Activated CD4-positive, alpha-beta T cell treated with anti-CD3 and anti-CD28 coated beads, Interleukin-2, amount 10 ng/mL, durations not matched to agents 7 days and 5 days (primary cell): ENCODE measurements at regions not wholly inside any gene's neighbourhood (a gene's known extent, or its start where the extent isn't known, plus 50 kb on each side); places are given as distances from the start of the nearest gene placed in this dataset.
"Not testable (repeated sequence)": the region's sequence is repeated elsewhere in the genome, so short reads cannot be mapped to it uniquely, and the experiment has no call there.

Experiments used
- CTCF ChIA-PET: fragments of 350-600 bp; sonication (Branson Sonifier 250); formaldehyde crosslinking; loops from one replicate; lab custom pipeline; 2021; ENCODE audit warnings: antibody characterized with exemption; lab: Charles Lee
- POLR2A ChIA-PET: fragments of 350-600 bp; sonication (Branson Sonifier 250); formaldehyde crosslinking; loops from one replicate; lab custom pipeline; 2021; ENCODE audit warnings: antibody characterized with exemption; lab: Charles Lee
- DNase-seq: peaks from one replicate; pipeline ENCODE4 v3.0.0-alpha.2; 2020
- H3K27ac Mint-ChIP-seq: one replicate; pipeline ENCODE4 v1.8.0; 2021; ENCODE audit warnings: mild to moderate bottlenecking, moderate library complexity, mixed read lengths
- H3K27me3 Mint-ChIP-seq: one replicate; pipeline ENCODE4 v1.8.0; 2021; ENCODE audit warnings: mixed read lengths
- H3K36me3 Mint-ChIP-seq: one replicate; pipeline ENCODE4 v1.8.0; 2021; ENCODE audit warnings: low read depth, mixed read lengths
- H3K4me1 Mint-ChIP-seq: one replicate; pipeline ENCODE4 v1.8.0; 2021; ENCODE audit warnings: mixed read lengths
- H3K4me3 Mint-ChIP-seq: one replicate; pipeline ENCODE4 v1.8.0; 2021; ENCODE audit warnings: mild to moderate bottlenecking, moderate library complexity, mixed read lengths
- H3K9me3 Mint-ChIP-seq: one replicate; pipeline ENCODE4 v1.8.0; 2021; ENCODE audit warnings: mixed read lengths

- peaks cover 2% of the 10 kb centered on the region for H3K36me3 Mint-ChIP-seq
- H3K27me3 Mint-ChIP-seq, result no peaks in the 10 kb centered on the region
- DNase-seq, result no peak
- CTCF ChIA-PET, result no interaction called here
- H3K27ac Mint-ChIP-seq, result no peak overlapping the region
- POLR2A ChIA-PET, result no interaction called here
- no peaks in the 10 kb centered on the region for H3K4me1 Mint-ChIP-seq
- peaks cover 21% of the 10 kb centered on the region for H3K9me3 Mint-ChIP-seq
- no peak overlapping the region for H3K4me3 Mint-ChIP-seq
Measured at GRCh38 chr20:30811885-30812671, 445.4 kb upstream of the DEFB115 start.

- H3K4me3 Mint-ChIP-seq, result no peak overlapping the region
- H3K4me1 Mint-ChIP-seq, result no peaks in the 10 kb centered on the region
- POLR2A ChIA-PET, result no interaction called here
- H3K9me3 Mint-ChIP-seq, result peaks cover 21% of the 10 kb centered on the region
- peaks cover 2% of the 10 kb centered on the region for H3K36me3 Mint-ChIP-seq
- H3K27ac Mint-ChIP-seq, result no peak overlapping the region
- no peaks in the 10 kb centered on the region for H3K27me3 Mint-ChIP-seq
- CTCF ChIA-PET, result no interaction called here
- DNase-seq, result no peak
Measured at GRCh38 chr20:30812739-30813411, 444.6 kb upstream of the DEFB115 start.

GRCh38 chr20:30813412-30814311, 443.8 kb upstream of the DEFB115 start:
- H3K4me1 Mint-ChIP-seq, DNase-seq, H3K27me3 Mint-ChIP-seq, H3K36me3 Mint-ChIP-seq, POLR2A ChIA-PET, H3K27ac Mint-ChIP-seq, H3K4me3 Mint-ChIP-seq, CTCF ChIA-PET: not testable (repeated sequence)
- H3K9me3 Mint-ChIP-seq, result peaks cover 21% of the 10 kb centered on the region

GRCh38 chr20:30814312-30814639, 443.2 kb upstream of the DEFB115 start:
- H3K4me1 Mint-ChIP-seq, H3K27me3 Mint-ChIP-seq, H3K27ac Mint-ChIP-seq, DNase-seq, POLR2A ChIA-PET, H3K4me3 Mint-ChIP-seq, CTCF ChIA-PET, H3K36me3 Mint-ChIP-seq: not testable (repeated sequence)
- H3K9me3 Mint-ChIP-seq, result peaks cover 21% of the 10 kb centered on the region

GRCh38 chr20:30815027-30815576, 442.4 kb upstream of the DEFB115 start:
- H3K4me3 Mint-ChIP-seq, H3K36me3 Mint-ChIP-seq, H3K27ac Mint-ChIP-seq, H3K27me3 Mint-ChIP-seq, DNase-seq, CTCF ChIA-PET, H3K4me1 Mint-ChIP-seq, POLR2A ChIA-PET: not testable (repeated sequence)
- peaks cover 21% of the 10 kb centered on the region for H3K9me3 Mint-ChIP-seq

- no peak overlapping the region for H3K4me3 Mint-ChIP-seq
- peaks cover 2% of the 10 kb centered on the region for H3K36me3 Mint-ChIP-seq
- CTCF ChIA-PET, result no interaction called here
- DNase-seq, result no peak
- H3K27me3 Mint-ChIP-seq, result no peaks in the 10 kb centered on the region
- no peaks in the 10 kb centered on the region for H3K4me1 Mint-ChIP-seq
- POLR2A ChIA-PET, result no interaction called here
- peaks cover 21% of the 10 kb centered on the region for H3K9me3 Mint-ChIP-seq
- H3K27ac Mint-ChIP-seq, result no peak overlapping the region
Measured at GRCh38 chr20:30815577-30816181, 441.8 kb upstream of the DEFB115 start.

GRCh38 chr20:30816182-30816645, 441.2 kb upstream of the DEFB115 start:
- H3K36me3 Mint-ChIP-seq, result peaks cover 2% of the 10 kb centered on the region

GRCh38 chr20:30821615-30822014, 435.8 kb upstream of the DEFB115 start:
- POLR2A ChIA-PET, H3K9me3 Mint-ChIP-seq, H3K36me3 Mint-ChIP-seq, H3K4me3 Mint-ChIP-seq, H3K27ac Mint-ChIP-seq, DNase-seq, H3K4me1 Mint-ChIP-seq, CTCF ChIA-PET, H3K27me3 Mint-ChIP-seq: not testable (repeated sequence)

More at GRCh38 chr20:30816182-30816645, 441.2 kb upstream of the DEFB115 start:
- Mint-ChIP-seq H3K4me3 (no peak overlapping the region), H3K27me3 (no peaks in the 10 kb centered on the region), H3K4me1 (no peaks in the 10 kb centered on the region), H3K27ac (no peak overlapping the region), H3K9me3 (peaks cover 21% of the 10 kb centered on the region)
- ChIA-PET CTCF (no interaction called here), POLR2A (no interaction called here)
- DNase-seq, result no peak

- H3K27ac Mint-ChIP-seq, H3K27me3 Mint-ChIP-seq, H3K4me1 Mint-ChIP-seq, H3K36me3 Mint-ChIP-seq, H3K4me3 Mint-ChIP-seq, DNase-seq, POLR2A ChIA-PET: not testable (repeated sequence)
- H3K9me3 Mint-ChIP-seq, result peaks cover 15% of the 10 kb centered on the region
- CTCF ChIA-PET, result interaction anchor here (0.6 kb wide), 1 partner anchor 1507 kb away, joined by 3 read pairs; no protein-coding TSS in a partner anchor
Measured at GRCh38 chr20:30824666-30825065, 432.8 kb upstream of the DEFB115 start.

GRCh38 chr20:30845923-30846322, 411.5 kb upstream of the DEFB115 start:
- H3K27me3 Mint-ChIP-seq, CTCF ChIA-PET, H3K27ac Mint-ChIP-seq, DNase-seq, H3K4me1 Mint-ChIP-seq, H3K36me3 Mint-ChIP-seq, H3K4me3 Mint-ChIP-seq, POLR2A ChIA-PET: not testable (repeated sequence)
- H3K9me3 Mint-ChIP-seq, result peaks cover 24% of the 10 kb centered on the region

- DNase-seq, H3K4me3 Mint-ChIP-seq, H3K27me3 Mint-ChIP-seq, H3K36me3 Mint-ChIP-seq, POLR2A ChIA-PET, CTCF ChIA-PET, H3K27ac Mint-ChIP-seq, H3K4me1 Mint-ChIP-seq: not testable (repeated sequence)
- peaks cover 45% of the 10 kb centered on the region for H3K9me3 Mint-ChIP-seq
Measured at GRCh38 chr20:30868271-30868670, 389.2 kb upstream of the DEFB115 start.

GRCh38 chr20:30871127-30871526, 386.3 kb upstream of the DEFB115 start:
- H3K4me1 Mint-ChIP-seq, CTCF ChIA-PET, H3K27ac Mint-ChIP-seq, H3K36me3 Mint-ChIP-seq, H3K27me3 Mint-ChIP-seq, POLR2A ChIA-PET, H3K4me3 Mint-ChIP-seq, DNase-seq: not testable (repeated sequence)
- H3K9me3 Mint-ChIP-seq, result peaks cover 48% of the 10 kb centered on the region
